SU-DHL-6 (cell line): ENCODE measurements at regions not wholly inside any gene's neighbourhood (a gene's known extent, or its start where the extent isn't known, plus 50 kb on each side); places are given as distances from the start of the nearest gene placed in this dataset.

Experiments used
- EZH2phosphoT487 ChIP-seq: fragments of 200-600 bp; sonication (generic), shearing (Covaris generic); conservative IDR thresholded peaks from 2 replicates; pipeline ENCODE4 v1.6.1; 2018; ENCODE audit warnings: mild to moderate bottlenecking, antibody characterized with exemption, low read length, moderate library complexity, mixed read lengths
- TF ChIP-seq, protein P1 (sequence below): fragments of 200-600 bp; sonication (generic); IDR thresholded peaks from one replicate; pipeline ENCODE4 v1.5.1; 2017; ENCODE audit warnings: antibody characterized with exemption, mild to moderate bottlenecking, low read length, moderate library complexity; ENCODE audit not compliant: insufficient read depth, poor library complexity, severe bottlenecking

DNA sequence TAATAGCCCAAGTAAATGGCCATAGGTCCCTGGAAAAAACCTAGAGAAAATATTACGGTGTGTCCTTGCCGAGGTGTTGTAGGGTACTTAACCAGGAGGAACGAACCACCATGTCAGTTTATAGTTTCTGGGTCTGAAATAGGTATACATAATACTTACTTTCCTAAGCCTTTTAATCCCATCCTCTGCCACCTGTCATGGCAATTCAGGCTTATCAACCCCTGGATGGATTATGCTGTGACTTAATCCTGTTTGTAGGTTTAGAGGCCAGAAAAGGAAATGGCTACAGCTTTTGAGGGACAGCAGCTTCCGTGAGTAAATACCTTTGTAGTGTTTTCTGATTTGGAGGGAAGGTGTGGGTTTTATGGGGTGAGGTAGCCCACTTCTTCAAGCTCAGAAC is 89.1 kb upstream of the PTPRD start:
- TF ChIP-seq, protein P1, sequence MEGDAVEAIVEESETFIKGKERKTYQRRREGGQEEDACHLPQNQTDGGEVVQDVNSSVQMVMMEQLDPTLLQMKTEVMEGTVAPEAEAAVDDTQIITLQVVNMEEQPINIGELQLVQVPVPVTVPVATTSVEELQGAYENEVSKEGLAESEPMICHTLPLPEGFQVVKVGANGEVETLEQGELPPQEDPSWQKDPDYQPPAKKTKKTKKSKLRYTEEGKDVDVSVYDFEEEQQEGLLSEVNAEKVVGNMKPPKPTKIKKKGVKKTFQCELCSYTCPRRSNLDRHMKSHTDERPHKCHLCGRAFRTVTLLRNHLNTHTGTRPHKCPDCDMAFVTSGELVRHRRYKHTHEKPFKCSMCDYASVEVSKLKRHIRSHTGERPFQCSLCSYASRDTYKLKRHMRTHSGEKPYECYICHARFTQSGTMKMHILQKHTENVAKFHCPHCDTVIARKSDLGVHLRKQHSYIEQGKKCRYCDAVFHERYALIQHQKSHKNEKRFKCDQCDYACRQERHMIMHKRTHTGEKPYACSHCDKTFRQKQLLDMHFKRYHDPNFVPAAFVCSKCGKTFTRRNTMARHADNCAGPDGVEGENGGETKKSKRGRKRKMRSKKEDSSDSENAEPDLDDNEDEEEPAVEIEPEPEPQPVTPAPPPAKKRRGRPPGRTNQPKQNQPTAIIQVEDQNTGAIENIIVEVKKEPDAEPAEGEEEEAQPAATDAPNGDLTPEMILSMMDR, result no peak
- no peak for TF ChIP-seq EZH2phosphoT487
